Fibroblast of lung (primary cell): ENCODE measurements at regions not wholly inside any gene's neighbourhood (a gene's known extent, or its start where the extent isn't known, plus 50 kb on each side); places are given as distances from the start of the nearest gene placed in this dataset.

ENCODE experiments used
- DNase-seq, 2 donors: peaks; one replicate each; pipeline versions ENCODE4 v3.0.0 to v3.0.0-alpha.2; 2010; ENCODE audit warnings: low read depth in 2 of 2
- H2AFZ ChIP-seq: 2 replicates; pipeline ENCODE4 v1.5.1; 2012; ENCODE audit warnings: low read length, control low read depth, inconsistent platforms
- H3K27ac ChIP-seq: 2 replicates; pipeline ENCODE4 v1.5.1; 2011; ENCODE audit warnings: low read length, control low read depth; ENCODE audit not compliant: insufficient read depth
- H3K27me3 ChIP-seq: 2 replicates; pipeline ENCODE4 v1.5.1; 2011; ENCODE audit warnings: mild to moderate bottlenecking, low read length; ENCODE audit not compliant: control insufficient read depth, insufficient read depth
- H3K36me3 ChIP-seq: 2 replicates; pipeline ENCODE4 v1.5.1; 2011; ENCODE audit warnings: low read length; ENCODE audit not compliant: control insufficient read depth, insufficient read depth
- H3K4me1 ChIP-seq: 2 replicates; pipeline ENCODE4 v1.5.1; 2011; ENCODE audit warnings: low read length; ENCODE audit not compliant: control insufficient read depth, insufficient read depth; ENCODE audit errors: extremely low read depth
- H3K4me2 ChIP-seq: 2 replicates; pipeline ENCODE4 v1.5.1; 2011; ENCODE audit warnings: low read length, control low read depth; ENCODE audit not compliant: insufficient read depth; ENCODE audit errors: extremely low read depth
- H3K4me3 ChIP-seq, 4 experiments: fragments of 200-600 bp in 1 of 4; sonication (generic) in 1 of 4; replicated peaks in 1 of 4; 2 replicates each; pipeline ENCODE4 v1.5.1; 2011 to 2016; ENCODE audit warnings: low read length in 4 of 4, low read depth in 3 of 4, mild to moderate bottlenecking in 3 of 4, control low read depth in 2 of 4, inconsistent platforms in 1 of 4, mixed read lengths in 1 of 4; ENCODE audit not compliant: insufficient read depth in 1 of 4; ENCODE audit errors: control extremely low read depth in 1 of 4
- H3K79me2 ChIP-seq: 2 replicates; pipeline ENCODE4 v1.5.1; 2012; ENCODE audit warnings: mild to moderate bottlenecking, low read length, inconsistent platforms; ENCODE audit not compliant: control insufficient read depth, insufficient read depth
- H3K9ac ChIP-seq: 2 replicates; pipeline ENCODE4 v1.5.1; 2011; ENCODE audit warnings: mild to moderate bottlenecking, low read length, control low read depth; ENCODE audit not compliant: insufficient read depth
- H3K9me3 ChIP-seq: 2 replicates; pipeline ENCODE4 v1.5.1; 2012; ENCODE audit warnings: low read depth, low read length; ENCODE audit not compliant: control insufficient read depth, insufficient read depth
- H4K20me1 ChIP-seq: 2 replicates; pipeline ENCODE4 v1.5.1; 2011; ENCODE audit warnings: low read length; ENCODE audit not compliant: control insufficient read depth, insufficient read depth; ENCODE audit errors: extremely low read depth
- CTCF ChIP-seq, 2 donors: IDR thresholded peaks in 1 of 2; conservative IDR thresholded peaks in 1 of 2; 1 replicate in 1 of 2; 2 replicates in 1 of 2; pipeline ENCODE4 v1.5.1; 2011 to 2012; ENCODE audit warnings: low read length in 2 of 2, control low read depth in 1 of 2, inconsistent platforms in 1 of 2, low read depth in 1 of 2, mild to moderate bottlenecking in 1 of 2
- EZH2 ChIP-seq: IDR thresholded peaks from 2 replicates; pipeline ENCODE4 v1.5.1; 2012; ENCODE audit warnings: low read length, control low read depth, mild to moderate bottlenecking; ENCODE audit errors: missing control alignments

- no peak overlapping the region for H2AFZ ChIP-seq
- TF ChIP-seq EZH2 = no peak
- no peak for TF ChIP-seq CTCF (conservative IDR thresholded peaks at IDR 0.05 in 1 of 2, IDR thresholded peaks at IDR 0.05 in 1 of 2; ENCODE audit: low read depth in 1 of 2, low read length in 2 of 2)
- H3K9ac ChIP-seq = no peak overlapping the region
- H3K9me3 ChIP-seq = no peaks in the 10 kb centered on the region
- H3K27me3 ChIP-seq = no peaks in the 10 kb centered on the region
- H3K4me2 ChIP-seq = no peak overlapping the region
- peaks cover 2% of the 10 kb centered on the region for H3K4me1 ChIP-seq
- DNase-seq = no peak
- H3K4me3 ChIP-seq = no peak overlapping the region
- H4K20me1 ChIP-seq = no peaks in the 10 kb centered on the region
- no peaks in the 10 kb centered on the region for H3K36me3 ChIP-seq
- H3K27ac ChIP-seq = no peak overlapping the region
- H3K79me2 ChIP-seq = no peaks in the 10 kb centered on the region
Measured at GRCh38 chr7:84845971-84846370, 340.9 kb downstream of the SEMA3D start.

GRCh38 chr7:84844771-84845170 lies 342.1 kb downstream of the SEMA3D start:
- Histone ChIP-seq H3K4me3 (no peak overlapping the region), H3K27me3 (no peaks in the 10 kb centered on the region), H3K79me2 (no peaks in the 10 kb centered on the region), H4K20me1 (no peaks in the 10 kb centered on the region), H2AFZ (no peak overlapping the region), H3K4me1 (peaks cover 2% of the 10 kb centered on the region), H3K36me3 (no peaks in the 10 kb centered on the region), H3K4me2 (no peak overlapping the region), H3K9ac (no peak overlapping the region), H3K9me3 (no peaks in the 10 kb centered on the region), H3K27ac (no peak overlapping the region)
- TF ChIP-seq CTCF (conservative IDR thresholded peaks at IDR 0.05 in 1 of 2, IDR thresholded peaks at IDR 0.05 in 1 of 2; ENCODE audit: low read depth in 1 of 2, low read length in 2 of 2) (no peak), EZH2 (no peak)
- no peak for DNase-seq

DNA sequence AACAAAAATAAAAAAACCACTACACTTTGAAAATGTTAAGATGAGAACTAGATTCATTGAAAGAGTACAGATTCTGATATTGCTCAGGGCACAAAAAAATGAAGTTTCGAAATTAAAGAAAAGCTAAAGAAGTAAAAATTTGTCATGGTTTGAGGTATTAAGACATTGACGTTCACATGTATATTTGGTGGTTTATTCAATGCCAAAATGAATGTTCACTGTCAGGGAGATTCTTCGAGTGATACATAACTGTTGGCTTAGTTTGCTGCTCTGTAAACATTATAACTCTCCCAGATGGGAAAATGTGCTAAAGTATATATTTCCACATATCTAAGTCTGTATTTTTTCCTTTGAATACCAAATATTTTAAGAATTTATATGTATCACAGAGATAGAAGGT lies 345.0 kb downstream of the SEMA3D start:
- Histone ChIP-seq H3K4me3 (no peak overlapping the region), H3K27me3 (no peaks in the 10 kb centered on the region), H3K27ac (no peak overlapping the region), H3K4me1 (peaks cover 2% of the 10 kb centered on the region), H3K79me2 (no peaks in the 10 kb centered on the region), H2AFZ (no peak overlapping the region), H3K36me3 (no peaks in the 10 kb centered on the region), H3K4me2 (no peak overlapping the region), H3K9ac (no peak overlapping the region), H3K9me3 (no peaks in the 10 kb centered on the region), H4K20me1 (no peaks in the 10 kb centered on the region)
- DNase-seq = peak; percentile 39 to 57
- TF ChIP-seq CTCF (conservative IDR thresholded peaks at IDR 0.05 in 1 of 2, IDR thresholded peaks at IDR 0.05 in 1 of 2; ENCODE audit: low read depth in 1 of 2, low read length in 2 of 2) = no peak
- TF ChIP-seq EZH2 = no peak
